Cardiac muscle cell (in vitro differentiated cells and primary cell): ENCODE measurements at regions not wholly inside any gene's neighbourhood (a gene's known extent, or its start where the extent isn't known, plus 50 kb on each side); places are given as distances from the start of the nearest gene placed in this dataset.

Experiments used
- DNase-seq, 2 donors: peaks; one replicate each; pipeline versions ENCODE4 v3.0.0 to v3.0.0-alpha.2; 2010 to 2017; ENCODE audit warnings: low read depth in 1 of 2, low spot score in 1 of 2
- H3K27ac ChIP-seq: fragments of 200-600 bp; sonication (generic); 2 replicates; pipeline ENCODE4 v1.5.1; 2016
- H3K27me3 ChIP-seq: fragments of 200-600 bp; sonication (generic); 2 replicates; pipeline ENCODE4 v1.6.0; 2016; ENCODE audit warnings: control low read depth
- H3K36me3 ChIP-seq: fragments of 200-600 bp; sonication (generic); 2 replicates; pipeline ENCODE4 v1.5.1; 2016; ENCODE audit warnings: control low read depth
- H3K4me1 ChIP-seq: fragments of 200-600 bp; sonication (generic); 2 replicates; pipeline ENCODE4 v1.8.1; 2017; ENCODE audit warnings: low read depth, mild to moderate bottlenecking, mixed run types
- H3K4me3 ChIP-seq: fragments of 200-600 bp; sonication (generic); 2 replicates; pipeline ENCODE4 v1.5.1; 2016; ENCODE audit warnings: mild to moderate bottlenecking
- H3K9me3 ChIP-seq: fragments of 200-600 bp; sonication (generic); 2 replicates; pipeline ENCODE4 v1.5.1; 2017; ENCODE audit warnings: low read depth, mild to moderate bottlenecking, control low read depth
- CTCF ChIP-seq: IDR thresholded peaks from 2 replicates; pipeline ENCODE4 v1.5.1; 2012; ENCODE audit warnings: low read depth, mild to moderate bottlenecking, low read length

GRCh38 chr15:25493823-25494526 is 55.2 kb upstream of the UBE3A start:
- Histone ChIP-seq H3K36me3 (no peaks in the 10 kb centered on the region), H3K4me1 (no peaks in the 10 kb centered on the region), H3K9me3 (no peaks in the 10 kb centered on the region), H3K4me3 (no peak overlapping the region), H3K27me3 (no peaks in the 10 kb centered on the region), H3K27ac (no peak overlapping the region)
- no peak for DNase-seq
- no peak for TF ChIP-seq CTCF

DNA sequence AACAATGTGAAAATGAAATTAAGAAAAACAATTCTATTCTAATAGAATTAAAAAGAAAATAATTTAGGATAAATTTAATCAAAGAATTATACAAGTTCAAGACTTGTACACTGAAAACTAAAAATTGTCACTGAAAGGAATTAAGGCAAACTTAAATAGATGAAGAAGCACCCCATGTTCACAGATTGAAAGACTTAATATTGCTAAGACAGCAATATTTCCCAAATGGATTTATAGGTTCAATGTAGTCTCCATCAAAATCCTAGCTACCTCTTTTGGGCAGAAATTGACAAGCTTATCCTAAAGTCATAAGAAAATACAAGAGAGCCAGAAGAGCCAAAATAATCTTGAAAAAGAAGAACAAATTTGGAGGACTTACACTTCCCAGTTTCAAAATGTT is 53.5 kb upstream of the UBE3A start:
- H3K4me3 ChIP-seq, result no peak overlapping the region
- no peak for TF ChIP-seq CTCF
- no peak overlapping the region for H3K27ac ChIP-seq
- H3K4me1 ChIP-seq, result no peaks in the 10 kb centered on the region
- DNase-seq, result no peak
- no peaks in the 10 kb centered on the region for H3K9me3 ChIP-seq
- H3K36me3 ChIP-seq, result no peaks in the 10 kb centered on the region
- no peaks in the 10 kb centered on the region for H3K27me3 ChIP-seq
